GM21786 (cell line): ENCODE measurements at regions not wholly inside any gene's neighbourhood (a gene's known extent, or its start where the extent isn't known, plus 50 kb on each side); places are given as distances from the start of the nearest gene placed in this dataset.
"Not testable (repeated sequence)": the region's sequence is repeated elsewhere in the genome, so short reads cannot be mapped to it uniquely, and the experiment has no call there.

Source experiments
- ATAC-seq: cut with Tn5 transposase; IDR thresholded peaks from one replicate; pipeline ENCODE4 v1.9.1; 2021; ENCODE audit not compliant: unreplicated experiment

DNA sequence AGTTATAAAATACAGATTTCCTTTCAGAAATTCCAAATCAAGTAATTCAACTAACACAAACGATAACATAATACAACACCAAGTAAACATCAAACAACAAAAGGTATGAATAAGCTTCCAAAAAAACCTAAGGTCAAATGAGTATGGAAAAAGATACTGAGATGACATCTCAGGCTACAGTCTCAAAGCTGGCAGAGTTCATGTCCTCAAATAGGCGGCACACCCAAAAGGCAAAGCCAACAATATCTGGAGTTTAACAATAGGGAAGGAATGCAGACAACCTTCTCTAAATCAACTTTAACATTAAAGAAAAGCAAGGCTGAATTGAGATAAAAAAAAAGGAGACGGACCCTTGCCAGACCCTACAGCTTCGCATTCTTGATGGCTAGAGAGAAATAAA, 346.6 kb downstream of the RSL24D1 start:
- no peak for ATAC-seq

DNA sequence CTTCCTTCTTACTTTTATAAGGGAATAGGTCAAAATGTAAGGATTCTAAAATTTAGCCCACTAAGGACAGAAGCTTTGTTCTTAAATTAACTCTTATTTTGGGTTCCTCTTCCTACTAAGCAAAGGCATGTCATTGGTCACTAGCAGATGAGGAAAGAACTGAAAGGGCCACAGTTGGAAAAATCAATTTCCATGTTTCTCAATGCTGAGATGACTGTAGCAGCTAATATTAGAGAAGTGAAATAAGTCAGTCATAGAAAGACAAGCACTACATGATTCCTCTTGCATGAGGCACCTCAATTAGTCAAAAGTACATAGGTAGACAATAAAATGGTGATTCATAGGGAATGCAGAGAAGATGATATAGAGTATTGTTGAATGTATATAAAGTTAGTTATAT, 353.7 kb downstream of the RSL24D1 start:
- no peak for ATAC-seq

DNA sequence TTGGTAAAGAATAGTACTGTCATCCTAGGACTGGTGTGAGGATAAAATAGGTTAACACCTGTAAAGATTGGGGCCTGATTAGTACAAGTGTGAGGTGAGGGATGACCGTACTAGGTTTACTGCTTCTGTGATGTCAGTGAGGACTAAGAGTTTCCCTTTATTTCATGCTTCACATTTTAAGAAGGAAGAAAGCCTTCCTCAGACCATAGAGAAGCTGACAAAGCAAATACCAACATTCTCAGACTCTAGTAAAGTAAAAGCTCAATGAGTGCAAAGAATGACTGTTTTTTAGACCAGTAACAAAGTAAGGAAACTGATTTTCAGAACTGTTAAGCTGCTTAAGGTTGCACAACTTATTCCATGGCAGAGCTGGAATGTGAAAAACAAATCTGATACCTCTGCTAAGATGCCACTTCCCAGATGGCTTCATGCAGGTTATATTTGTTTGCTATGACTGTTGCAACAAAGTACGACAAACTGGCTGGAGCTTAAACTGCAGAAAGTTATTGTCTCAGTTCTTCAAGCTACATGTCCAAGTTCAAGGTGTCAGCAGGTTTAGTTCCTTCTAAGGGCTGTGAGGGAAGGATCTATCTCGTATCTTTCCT, 354.9 kb downstream of the RSL24D1 start:
- no peak for ATAC-seq

DNA sequence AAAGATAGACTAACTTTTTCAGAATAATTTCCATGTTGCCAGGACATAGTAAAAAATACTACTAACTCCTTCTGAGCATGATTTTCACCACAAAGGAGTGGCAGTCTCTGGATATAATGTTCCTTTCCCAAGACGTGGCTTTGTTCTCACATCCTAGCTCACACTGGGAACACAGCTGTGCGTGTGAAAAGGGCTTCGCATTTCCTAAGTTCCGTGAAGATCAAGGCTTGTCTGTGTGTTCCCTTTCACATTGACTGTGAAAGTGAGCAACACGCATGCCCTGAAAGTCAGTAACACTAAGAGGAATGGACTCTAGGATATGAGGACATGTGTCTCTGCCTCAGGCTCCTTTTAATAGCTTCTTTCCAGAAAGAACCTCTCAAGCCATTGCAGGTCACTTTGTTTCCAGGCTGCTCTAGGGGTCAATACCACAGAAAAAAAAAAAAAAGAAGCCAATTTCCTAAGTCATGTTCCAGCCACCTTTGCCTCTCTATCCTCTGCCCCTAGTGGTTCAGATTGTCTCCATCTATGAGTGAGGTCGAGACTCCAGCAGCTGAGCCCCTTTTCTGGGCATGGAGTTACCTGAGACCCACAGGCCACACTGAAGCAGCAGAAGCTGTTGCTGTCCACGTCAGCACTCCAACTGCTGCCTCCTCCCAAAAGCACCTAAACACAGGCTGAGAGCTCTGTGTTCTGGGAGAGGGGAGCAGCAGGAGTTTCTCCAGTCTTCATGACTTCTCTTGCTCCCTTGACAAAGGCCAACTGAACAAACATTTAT, 355.9 kb downstream of the RSL24D1 start:
- ATAC-seq = no peak

DNA sequence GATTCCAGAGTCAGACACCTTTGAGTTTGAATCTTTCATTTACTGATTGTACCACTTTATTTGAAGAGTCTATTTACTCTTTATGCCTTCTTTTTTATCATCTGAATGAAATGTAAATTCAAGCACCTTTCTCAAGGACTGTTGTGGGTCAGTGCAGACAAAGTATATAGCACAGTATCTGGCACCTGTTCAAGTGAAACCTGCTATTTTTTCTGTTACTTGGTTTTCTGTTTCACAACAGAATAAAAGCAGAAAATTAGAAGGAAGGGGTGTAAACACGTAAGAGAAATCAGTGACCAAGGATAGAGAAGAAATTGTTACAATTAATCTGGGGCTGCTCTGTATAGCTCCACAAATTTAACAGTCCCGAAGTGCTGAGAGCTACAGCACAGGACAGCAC, 357.4 kb downstream of the RSL24D1 start:
- no peak for ATAC-seq

DNA sequence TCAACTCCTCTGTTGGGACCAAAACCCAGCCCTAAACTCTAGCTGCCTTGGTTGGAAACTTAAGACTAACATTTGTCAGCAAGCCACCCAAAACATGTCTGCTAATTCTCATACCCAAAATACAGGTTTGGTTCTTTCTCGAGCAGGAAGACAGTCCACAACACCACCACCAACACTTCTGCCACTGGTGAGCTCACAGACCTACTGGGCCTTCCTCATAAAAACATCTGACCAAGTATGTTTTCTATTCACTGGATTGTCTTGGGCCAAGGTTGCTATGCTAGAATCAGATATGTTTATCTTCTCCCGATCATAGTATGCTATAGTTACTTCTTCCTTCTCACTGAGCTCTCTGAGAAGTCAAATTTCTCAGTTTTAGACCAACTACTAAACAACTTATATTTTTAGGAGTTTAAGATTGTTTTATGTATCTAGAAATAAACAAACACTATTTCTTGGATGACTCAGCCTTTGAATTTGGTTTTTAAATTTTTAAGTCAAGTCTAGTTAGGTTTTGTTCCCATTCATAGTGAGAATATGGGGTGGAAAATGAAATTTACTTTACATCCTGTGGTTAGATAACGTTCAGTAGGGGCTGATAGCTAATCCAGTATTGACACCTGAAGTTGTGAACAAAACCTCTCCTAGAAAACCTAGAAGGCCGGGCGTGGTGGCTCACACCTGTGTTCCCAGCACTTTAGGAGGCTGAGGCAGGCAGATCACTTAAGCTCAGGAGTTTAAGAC, 360.5 kb downstream of the RSL24D1 start:
- ATAC-seq = peak; percentile 48

DNA sequence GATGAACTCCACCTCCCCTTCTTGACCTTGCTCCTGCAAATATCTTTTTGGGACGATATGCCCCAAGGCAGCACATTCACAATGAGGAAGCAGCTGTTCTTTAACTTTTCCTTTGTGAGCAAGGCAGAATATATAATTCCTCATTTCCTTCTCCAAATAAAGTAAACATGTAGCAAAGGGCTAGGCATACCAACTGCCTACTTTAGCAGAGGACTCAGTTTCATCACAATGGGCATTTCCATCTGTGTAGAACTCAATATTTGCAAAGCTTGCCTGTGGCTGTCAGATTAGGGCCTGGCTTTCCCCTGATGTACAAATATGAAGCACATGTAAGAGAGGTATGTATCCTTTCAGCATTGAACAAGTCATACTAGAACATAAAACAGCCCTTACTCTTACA, 366.9 kb downstream of the RSL24D1 start:
- ATAC-seq = no peak

DNA sequence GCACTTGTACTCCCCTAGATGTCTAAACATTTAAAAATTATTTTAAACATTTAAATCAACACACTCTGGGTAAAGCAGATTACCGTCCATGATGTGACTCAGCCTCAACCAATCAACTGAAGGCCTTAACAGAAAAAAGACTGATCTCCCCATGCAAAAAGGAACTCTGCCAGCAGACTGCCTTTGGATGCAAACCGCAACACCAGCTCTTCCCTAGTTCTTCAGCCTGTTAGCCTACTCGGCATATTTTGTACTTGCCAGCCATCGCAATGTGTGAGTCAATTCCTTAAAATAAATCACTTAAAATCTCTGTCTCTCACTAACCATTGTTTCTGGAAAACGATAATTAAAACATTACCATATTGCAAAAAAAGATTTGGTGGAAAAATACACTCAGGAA, 375.9 kb downstream of the RSL24D1 start:
- ATAC-seq = no peak

DNA sequence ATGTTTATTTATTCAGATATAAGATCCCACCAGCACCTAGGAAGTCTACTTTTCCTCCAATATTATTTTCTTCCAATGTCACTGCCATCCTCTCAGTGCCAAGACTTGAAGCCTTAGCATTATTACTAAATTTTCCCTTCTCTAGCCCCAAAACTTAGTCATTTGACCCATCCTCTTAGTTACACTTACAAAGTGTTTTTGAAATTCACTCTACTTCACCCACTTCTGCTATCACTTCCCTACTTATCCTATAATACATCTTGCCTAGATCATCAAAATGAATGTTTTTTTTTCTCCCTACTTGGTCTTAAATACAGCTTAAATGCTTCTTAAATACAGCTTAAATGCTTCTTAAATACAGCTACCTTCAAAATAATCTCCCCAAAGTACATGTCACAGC, 376.6 kb downstream of the RSL24D1 start:
- no peak for ATAC-seq

DNA sequence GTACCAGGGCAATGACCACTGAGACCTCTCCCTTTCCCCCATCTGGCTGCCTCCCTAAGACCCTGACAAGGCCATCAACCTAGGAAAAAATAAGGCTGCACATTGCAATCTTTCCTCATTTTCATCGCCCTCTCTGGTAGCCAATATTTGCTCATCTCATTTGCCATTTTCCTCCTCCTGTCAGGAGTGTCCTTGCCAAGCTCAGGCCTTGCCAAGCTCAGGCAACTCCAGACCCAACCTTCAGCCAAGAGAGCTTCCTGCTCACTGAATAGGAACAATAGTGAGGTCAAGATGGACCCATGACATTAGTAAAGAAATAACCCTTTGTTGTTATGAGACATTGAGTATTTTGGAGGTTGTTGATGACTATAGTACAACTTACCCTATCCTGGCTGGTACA, 380.3 kb downstream of the RSL24D1 start:
- ATAC-seq = no peak

DNA sequence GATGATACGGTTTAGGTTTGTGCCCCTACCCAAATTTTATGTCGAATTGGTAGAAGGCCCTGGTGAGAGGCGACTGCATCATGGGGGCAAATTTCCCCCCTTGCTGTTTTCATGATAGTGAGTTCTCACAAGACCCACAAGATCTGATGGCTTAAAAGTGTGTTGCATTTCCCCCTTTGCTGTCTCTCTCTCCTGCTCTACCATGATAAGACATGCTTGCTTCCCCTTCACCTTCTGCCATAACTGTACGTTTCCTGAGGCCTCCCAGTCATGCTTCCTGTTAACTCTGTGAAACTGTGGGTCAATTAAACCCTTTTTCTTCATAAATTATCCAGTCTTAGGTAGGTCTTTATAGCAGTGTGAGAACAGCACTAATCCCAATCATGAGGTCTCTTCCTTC, 381.2 kb downstream of the RSL24D1 start:
- ATAC-seq = no peak

DNA sequence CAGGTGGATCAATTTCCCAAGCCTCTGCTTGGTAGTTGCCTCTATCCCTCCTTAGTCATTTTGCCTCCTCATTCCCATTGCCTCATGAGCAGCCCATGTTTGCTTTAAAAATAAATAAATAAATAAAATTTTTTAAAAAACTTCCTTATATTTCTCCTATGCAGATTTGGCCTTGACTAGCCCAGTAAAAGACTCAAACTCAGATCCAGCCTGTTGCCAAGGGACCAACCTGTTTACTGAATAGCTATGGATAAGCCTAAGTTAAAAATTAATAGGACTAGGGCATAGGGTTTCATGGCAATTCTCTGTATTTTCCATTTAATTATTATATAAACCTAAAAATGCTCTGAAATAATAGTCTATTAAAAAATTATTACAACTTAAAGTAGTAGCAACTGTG, 384.4 kb downstream of the RSL24D1 start:
- ATAC-seq = no peak

DNA sequence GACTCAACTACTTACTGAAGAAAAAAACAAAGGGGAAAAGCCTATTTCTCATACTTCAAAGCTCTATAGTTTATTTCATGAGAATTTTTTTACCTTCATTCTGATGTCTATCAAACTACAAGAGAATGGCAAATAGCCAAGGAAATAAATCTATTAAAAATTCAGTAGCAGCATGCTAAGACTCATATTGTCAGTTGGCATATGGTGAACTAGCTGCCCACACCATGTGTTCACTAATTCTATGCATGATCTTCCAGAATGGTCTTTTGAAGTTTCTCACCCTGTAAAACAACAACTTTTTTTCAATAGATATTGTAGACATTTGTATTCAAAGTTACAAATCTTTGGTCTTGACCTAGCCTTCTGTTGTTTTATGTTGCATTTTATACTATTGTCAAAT, 386.2 kb downstream of the RSL24D1 start:
- no peak for ATAC-seq

DNA sequence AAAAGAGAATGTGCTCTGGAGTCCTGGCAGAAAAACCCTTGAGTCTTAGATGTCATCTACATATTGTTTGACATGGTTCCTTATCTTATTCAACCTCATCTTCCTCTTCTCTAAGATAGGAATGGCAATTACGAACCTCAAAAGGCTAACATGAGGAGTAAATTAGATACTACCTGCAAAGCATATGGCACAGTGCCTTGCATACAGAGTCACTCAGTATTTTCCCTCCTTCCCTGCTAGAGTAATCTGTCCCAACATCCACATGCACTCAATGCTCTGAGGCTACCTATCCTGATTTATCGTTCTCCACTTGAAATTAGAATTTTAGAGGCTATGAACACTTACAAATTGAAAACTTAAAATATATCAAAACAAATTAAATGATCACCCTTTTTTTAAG, 386.7 kb downstream of the RSL24D1 start:
- ATAC-seq = no peak

DNA sequence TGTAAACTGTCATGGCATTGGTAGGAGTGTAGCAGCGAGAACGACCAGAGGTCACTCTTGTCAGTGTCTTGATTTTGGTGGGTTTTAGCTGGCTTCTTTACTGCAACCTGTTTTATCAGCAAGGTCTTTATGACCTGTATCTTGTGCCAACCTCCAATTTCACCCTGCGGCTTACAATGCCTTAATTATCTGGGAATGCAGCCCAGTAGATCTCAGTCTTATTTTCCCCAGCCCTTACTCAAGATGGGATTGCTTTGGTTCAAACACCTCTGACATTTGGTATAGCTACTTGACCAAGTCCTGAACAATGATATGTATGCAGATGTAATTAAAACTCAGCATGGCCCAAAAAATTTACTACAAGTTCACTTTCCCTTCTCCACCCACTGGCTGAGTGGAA, 388.4 kb downstream of the RSL24D1 start:
- no peak for ATAC-seq

DNA sequence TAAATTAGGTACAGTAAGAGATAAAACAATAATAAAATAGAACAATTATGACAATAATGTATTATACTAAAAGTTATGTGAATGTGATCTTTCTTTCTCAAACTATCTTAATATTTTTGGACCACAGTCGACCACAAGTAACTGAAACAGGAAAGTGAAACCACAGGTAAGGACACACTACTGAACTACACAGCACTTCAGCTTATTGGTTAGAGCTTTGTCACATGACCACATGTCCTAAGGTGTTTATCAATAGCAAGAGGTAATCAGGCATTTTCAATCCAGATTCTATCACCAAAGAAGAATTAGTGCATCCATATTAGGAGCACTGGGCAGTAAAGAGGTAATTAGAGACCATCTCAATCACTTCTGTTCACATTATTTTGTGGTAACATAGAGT, 392.8 kb downstream of the RSL24D1 start:
- ATAC-seq = no peak

DNA sequence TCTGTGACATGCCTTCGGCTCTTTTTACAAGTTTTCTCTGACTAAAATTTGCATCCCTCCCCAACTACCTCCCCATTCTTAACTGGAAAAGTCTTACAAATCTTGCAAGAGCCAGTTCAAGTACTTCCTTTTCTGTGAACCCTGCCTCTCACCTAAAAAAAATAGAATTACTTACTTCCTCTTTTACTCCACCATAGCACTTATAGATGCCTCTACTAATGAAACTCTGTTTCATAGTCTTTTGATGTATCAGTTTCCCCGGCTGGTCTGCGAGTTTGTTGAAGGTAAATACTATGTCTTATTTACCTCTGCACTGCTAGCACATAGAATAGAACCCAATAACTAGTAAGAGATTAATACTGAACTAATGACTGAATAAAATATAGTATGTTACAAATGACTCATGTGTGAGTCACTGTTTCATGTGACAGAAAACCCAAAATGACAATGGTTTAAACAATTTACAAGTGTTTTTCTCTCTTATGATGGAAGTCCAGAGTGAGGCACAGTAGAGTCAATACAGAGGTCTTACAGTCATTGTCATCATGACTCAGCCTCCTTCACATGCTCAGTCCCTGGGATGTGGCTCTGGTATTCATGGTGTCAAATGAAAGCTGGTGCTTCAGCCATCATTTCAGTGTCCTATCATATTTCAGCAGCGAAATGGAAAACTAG, 393.5 kb downstream of the RSL24D1 start:
- ATAC-seq = peak; percentile 80

DNA sequence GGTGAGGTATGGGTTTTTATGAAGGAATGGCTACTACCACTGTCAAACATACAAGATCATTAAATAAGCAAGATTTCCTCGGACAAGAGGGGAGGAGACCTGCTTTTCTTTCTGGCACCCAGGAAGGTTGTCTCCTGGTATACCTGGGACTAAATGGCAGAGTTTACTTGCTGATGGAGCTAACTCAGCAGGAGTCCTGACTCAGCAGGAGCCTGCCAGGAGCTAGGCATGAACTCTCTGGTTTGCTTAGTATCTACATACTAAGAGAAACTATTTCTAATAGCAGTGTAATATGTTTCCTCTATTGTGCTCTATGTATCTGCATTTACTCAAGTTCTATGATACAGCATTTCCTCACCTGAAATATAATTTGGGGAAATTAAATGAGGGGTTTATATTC, 404.2 kb downstream of the RSL24D1 start:
- no peak for ATAC-seq

DNA sequence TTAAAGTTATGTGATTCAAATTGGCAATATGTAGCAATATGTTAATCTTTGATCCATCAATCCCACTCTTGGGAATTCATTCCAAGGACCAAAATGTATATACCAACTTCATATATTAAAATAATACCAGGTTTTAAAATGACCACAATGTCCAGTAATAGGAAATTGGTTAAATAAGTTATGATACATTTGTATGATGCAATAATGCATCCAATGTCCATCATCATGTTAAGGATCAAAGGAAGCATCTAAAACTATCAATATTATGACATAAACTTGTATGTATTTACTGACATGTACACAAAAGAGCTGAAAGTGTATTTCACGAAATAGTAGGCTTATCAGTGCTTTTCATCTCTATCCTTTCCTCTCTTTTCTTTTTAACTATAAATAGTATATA, 406.0 kb downstream of the RSL24D1 start:
- ATAC-seq = no peak

DNA sequence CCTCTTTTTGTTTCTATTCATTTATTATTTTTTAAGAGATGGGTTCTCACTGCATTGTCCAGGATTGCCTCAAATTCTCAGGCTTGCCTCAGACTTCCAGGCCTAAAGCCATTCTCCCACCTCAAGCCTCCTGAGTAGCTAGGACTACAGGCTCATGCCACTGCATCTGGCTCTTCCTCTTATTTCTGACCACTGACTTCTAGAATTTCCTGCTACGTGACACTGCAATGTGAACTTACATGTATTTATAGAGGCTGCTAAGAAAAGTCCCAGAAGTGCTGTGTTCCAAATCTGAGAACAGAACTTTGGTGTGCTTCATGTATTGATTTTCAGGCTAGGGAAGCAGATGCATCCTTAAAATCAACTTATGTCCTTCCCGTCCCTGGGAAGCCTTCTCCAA, 407.4 kb downstream of the RSL24D1 start:
- no peak for ATAC-seq

DNA sequence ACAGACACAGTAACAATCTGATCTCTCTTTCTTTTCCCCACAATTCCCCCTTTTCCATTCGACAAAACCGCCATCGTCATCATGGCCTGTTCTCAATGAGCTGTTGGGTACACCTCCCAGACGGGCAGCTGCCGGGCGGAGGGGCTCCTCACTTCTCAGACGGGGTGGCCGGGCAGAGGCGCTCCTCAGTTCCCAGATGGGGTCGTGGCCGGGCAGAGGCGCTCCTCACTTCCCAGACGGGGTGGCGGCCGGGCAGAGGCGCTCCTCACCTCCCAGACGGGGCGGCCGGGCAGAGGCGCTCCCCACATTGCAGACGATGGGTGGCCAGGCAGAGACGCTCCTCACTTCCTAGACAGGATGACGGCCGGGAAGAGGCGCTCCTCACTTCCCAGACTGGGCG, 415.5 kb downstream of the RSL24D1 start:
- ATAC-seq = not testable (repeated sequence)

DNA sequence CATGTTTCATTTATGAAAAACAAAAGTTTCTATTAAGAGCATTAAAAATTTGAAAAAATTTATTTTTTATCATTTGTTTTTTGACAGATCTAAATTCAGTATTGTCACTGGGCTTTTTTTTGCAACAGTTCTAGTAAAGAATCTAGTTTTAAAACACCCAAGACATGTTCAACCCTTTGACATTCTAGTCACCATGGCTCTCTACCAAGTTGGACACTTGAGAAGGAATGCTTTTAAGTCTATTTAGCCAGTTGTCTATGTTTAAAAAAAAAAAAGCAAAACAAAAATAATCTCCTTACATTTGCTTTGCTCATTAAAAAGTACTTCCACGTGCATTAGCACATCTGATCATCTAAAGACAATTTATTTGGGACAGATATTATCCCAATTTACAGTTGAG, 417.5 kb downstream of the RSL24D1 start:
- ATAC-seq = no peak
